GM21576 (cell line): ENCODE measurements at regions not wholly inside any gene's neighbourhood (a gene's known extent, or its start where the extent isn't known, plus 50 kb on each side); places are given as distances from the start of the nearest gene placed in this dataset.

Experiments
- ATAC-seq: cut with Tn5 transposase; IDR thresholded peaks from one replicate; pipeline ENCODE4 v1.9.1; 2021; ENCODE audit warnings: mild to moderate bottlenecking, moderate library complexity; ENCODE audit not compliant: unreplicated experiment

- ATAC-seq = no peak
These were observed 517.0 kb downstream of the SPRY1 start for GRCh38 chr4:123913598-123913997.

GRCh38 chr4:123916821-123917220 is 520.2 kb downstream of the SPRY1 start:
- ATAC-seq = no peak

- ATAC-seq = no peak
These were observed 523.0 kb downstream of the SPRY1 start for GRCh38 chr4:123919576-123920098.

- ATAC-seq = no peak
These were observed 524.7 kb downstream of the SPRY1 start for GRCh38 chr4:123921339-123921738.

- ATAC-seq = no peak
These were observed 526.3 kb downstream of the SPRY1 start for GRCh38 chr4:123922847-123923246.

- ATAC-seq = no peak
These were observed 527.9 kb downstream of the SPRY1 start for GRCh38 chr4:123924536-123924935.

DNA sequence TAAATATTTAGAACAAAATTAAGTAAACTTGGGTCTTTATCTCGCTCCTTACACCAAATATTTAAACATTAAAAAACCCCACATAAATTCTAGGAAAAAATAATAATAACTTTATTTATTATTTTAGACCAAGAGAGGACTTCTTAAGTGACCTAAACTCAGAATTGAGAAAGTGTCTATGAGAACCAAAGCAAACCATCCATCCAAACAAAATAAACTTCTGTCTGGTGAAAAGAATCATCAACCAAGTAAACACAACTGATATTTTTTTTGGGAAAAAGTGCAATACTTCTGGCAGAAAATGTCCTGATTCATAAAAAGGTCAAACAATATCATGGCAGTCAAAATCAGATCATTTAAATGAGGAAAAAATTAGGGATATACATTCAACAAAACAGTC is 533.0 kb downstream of the SPRY1 start:
- no peak for ATAC-seq

DNA sequence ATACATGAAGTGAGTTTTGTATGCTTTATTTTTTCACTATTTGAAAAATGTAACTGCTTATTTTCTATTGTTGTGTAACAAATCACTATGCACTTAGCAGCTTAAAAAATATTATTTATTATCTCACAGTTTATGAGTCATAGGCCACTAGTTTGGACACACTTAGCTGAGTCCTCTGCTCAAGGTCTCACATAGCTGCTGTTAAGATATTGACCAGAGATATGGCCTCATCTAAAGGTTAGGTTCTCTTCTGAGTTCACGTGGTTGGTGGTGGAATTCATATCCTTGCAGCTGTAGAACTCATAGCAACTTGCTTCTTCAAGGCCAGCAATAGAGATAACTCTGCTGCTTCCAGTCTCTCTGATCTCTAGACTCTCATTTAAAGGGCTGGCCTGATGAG is 534.4 kb downstream of the SPRY1 start:
- ATAC-seq = no peak

- ATAC-seq = no peak
These were observed 537.5 kb downstream of the SPRY1 start for GRCh38 chr4:123934096-123934495.

DNA sequence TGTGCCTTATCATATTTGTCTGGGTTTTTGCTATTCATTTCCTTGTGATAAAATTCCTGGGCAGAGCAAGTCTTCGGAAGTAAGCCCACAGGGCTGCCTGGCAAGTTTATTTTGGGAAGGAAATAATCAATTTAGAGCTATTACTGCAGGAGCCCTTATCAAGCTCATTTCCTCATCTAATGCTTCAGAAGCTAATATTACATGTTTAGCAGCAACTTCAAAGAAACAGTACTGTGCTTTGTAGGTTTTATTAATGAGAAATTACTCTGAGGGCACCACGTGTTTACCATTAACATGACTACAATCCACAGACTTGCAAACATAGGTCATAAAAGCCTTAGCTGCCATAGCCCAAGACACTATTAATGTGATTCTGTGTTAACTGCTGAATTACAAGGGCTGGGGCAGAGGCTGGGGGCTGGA is 540.0 kb downstream of the SPRY1 start:
- no peak for ATAC-seq

DNA sequence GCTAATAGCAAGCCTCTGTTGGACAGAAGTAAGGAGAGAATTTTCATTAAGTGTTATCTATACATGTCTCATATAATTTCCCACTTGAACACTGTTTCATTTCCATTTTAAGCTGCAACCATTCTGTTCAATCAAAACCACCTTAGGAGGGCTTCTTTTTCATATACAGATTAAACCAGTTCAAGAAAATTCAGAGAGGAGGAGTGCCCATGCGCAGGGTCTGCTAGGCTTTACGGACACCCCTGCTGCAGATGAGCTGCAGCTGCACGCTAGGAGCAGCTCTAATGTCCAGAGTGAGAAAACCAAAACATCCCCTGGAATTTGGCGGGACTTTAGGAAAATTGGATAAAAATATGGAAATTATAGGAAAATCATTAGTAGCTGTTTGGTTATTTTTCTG is 541.0 kb downstream of the SPRY1 start:
- ATAC-seq = no peak

- ATAC-seq = no peak
These were observed 543.0 kb downstream of the SPRY1 start for GRCh38 chr4:123939621-123940020.

DNA sequence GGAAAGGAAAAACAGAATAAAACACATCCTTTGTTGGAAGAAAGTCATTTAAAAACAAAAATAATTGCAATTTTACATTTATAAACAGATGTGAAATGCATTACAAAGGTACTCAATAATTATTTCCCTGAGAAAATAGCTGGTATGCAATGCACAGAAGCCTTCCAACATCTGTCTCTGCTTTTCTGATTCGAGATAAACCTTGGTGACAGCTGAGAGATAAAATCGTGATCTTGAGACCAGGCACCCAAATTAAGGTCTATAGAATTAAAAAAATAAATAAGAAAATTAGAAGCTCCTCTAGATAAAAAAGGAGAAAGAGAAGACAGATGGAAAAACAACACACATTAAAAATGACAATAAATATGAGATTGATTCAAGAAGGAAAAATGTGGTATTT is 544.0 kb downstream of the SPRY1 start:
- ATAC-seq = no peak

- no peak for ATAC-seq
These were observed 544.7 kb downstream of the SPRY1 start for GRCh38 chr4:123941306-123941705.

DNA sequence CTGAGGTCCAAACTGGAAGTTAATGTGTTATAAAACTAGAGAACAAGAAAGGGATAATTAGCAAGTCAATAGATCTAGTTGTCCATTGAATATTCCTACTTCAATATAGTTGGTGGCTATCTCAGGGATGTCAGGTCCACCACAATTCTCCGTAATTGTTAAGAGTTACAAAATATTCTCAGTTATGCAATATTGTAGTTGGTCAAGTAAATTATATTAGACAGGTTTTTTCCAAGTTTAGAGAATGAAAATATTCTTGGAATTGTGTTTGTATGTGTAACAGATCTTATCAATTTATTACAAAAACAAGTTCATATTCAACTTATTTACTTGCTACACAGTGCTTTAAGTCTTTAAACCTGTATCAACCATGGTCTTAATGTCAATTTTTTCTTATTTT is 547.4 kb downstream of the SPRY1 start:
- ATAC-seq = no peak

GRCh38 chr4:123945301-123945700 is 548.7 kb downstream of the SPRY1 start:
- ATAC-seq = no peak

- no peak for ATAC-seq
These were observed 553.9 kb downstream of the SPRY1 start for GRCh38 chr4:123950530-123950929.

DNA sequence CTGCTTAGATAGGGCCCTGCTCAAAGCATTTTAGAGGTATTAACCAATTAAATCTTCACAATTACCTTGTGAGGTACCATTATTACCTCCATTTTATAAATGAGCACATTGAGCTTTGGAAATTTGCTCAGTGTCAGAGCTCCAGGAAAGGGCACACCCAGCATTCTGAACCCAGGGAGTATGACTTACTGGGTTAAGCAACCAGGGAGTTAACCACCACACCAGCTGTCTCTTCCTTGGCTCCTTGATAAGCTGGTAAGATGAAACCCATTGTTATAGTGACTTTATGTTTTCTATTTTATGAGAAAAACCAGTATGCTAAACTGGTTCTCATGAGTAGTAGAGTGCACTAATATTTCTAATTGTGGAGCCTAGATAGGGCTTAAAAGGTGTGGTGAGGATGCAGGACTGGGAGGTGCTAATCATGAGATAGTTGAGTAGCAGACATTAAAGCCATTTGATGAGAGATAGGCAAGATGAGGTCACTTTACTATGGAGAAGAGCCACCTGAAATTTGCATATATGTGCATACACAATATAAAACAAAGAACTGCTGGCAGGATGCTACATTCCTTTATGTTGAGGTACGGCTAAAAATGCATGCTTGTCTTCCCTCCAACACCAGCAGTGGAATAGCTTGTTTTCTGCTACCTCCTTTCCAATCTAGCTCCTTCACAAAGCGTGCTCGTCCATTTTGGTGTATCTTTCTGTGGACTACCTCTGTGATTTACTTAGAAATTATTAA is 556.1 kb downstream of the SPRY1 start:
- no peak for ATAC-seq

DNA sequence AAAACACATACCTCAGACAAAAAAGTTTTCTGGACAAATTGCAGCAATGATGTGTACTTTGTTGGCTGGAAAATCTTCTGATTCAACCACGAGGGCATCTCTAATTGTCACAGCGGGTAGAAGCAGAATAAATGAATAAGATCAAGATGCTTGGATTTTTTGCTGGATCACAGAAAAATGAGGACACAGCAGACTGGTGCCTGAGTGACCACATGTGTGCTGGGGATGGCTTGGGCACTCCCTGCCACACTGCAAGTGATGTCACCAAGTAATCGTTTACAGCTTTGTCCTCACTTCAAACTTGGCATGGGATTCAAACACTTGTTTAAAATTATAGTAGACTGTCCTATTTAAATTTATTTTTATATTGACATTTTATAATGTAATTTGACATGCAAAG is 557.0 kb downstream of the SPRY1 start:
- ATAC-seq = no peak

GRCh38 chr4:123954220-123954619 is 557.6 kb downstream of the SPRY1 start:
- ATAC-seq = no peak

DNA sequence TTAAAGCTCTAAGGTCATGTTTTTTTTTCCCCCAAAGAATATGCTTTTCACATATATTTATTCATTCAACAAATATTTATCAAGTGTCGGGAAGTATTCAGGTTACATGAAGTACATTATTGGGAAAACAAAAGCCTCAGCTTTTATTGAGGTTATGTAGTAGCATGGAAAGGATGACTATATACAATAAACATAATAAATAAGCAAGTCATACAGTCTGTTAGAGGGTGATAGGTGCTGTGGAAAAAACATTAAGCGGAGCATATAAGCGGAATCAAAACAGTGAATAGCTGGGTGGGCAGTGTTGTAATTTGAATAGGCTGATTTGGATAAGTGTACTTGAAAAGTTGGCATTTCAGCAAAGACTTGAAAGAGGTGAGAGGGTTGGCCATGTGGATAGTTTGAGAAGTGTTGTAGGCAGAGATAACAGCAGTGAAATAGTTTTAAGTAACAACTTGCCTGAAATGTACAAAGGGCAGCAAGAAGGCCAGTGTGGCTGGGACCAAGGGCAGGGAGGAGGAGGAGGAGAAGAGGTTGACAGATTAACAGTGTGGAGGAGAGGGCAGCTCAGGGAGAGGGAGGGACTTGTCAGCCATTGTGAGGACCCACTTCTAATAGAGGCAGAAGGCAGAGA is 558.7 kb downstream of the SPRY1 start:
- ATAC-seq = no peak

- no peak for ATAC-seq
These were observed 559.6 kb downstream of the SPRY1 start for GRCh38 chr4:123956204-123956603.
